ENCODE measurements at regions not wholly inside any gene's neighbourhood (a gene's known extent, or its start where the extent isn't known, plus 50 kb on each side); places are given as distances from the start of the nearest gene placed in this dataset.
A peak's percentile ranks its signal among the peaks of the same experiment; 100 is the strongest.

GRCh38 chr3:190234621-190235020 is 87.6 kb downstream of the CLDN1 start:
- Mint-ChIP-seq H3K4me1 (ENCODE audit: low read depth) (peaks cover 37% of the 10 kb centered on the region), H3K27ac (ENCODE audit: unreplicated experiment) (no peak overlapping the region), H3K4me3 (ENCODE audit: unreplicated experiment) (no peak overlapping the region), H3K27me3 (ENCODE audit: low read depth) (no peaks in the 10 kb centered on the region), H3K36me3 (ENCODE audit: low read depth) (no peaks in the 10 kb centered on the region), H3K9me3 (ENCODE audit: low read depth) (peaks cover under 1% of the 10 kb centered on the region)
- no peak for DNase-seq (ENCODE audit: low spot score)
- no peak for TF ChIP-seq CTCF (IDR thresholded peaks at IDR 0.05)

GRCh38 chr3:190229632-190230424 is 92.4 kb downstream of the CLDN1 start:
- Mint-ChIP-seq H3K9me3 (ENCODE audit: low read depth) (no peaks in the 10 kb centered on the region), H3K36me3 (ENCODE audit: low read depth) (no peaks in the 10 kb centered on the region), H3K4me3 (ENCODE audit: unreplicated experiment) (no peak overlapping the region), H3K27me3 (ENCODE audit: low read depth) (no peaks in the 10 kb centered on the region), H3K4me1 (ENCODE audit: low read depth) (peaks cover 24% of the 10 kb centered on the region), H3K27ac (ENCODE audit: unreplicated experiment) (no peak overlapping the region)
- TF ChIP-seq CTCF (IDR thresholded peaks at IDR 0.05): no peak
- no peak for DNase-seq (ENCODE audit: low spot score)

GRCh38 chr3:190227064-190227463 is 95.2 kb downstream of the CLDN1 start:
- TF ChIP-seq CTCF (IDR thresholded peaks at IDR 0.05): no peak
- no peak overlapping the region for H3K27ac Mint-ChIP-seq (ENCODE audit: unreplicated experiment)

GRCh38 chr3:190224863-190225692 is 97.2 kb downstream of the CLDN1 start:
- no peak overlapping the region for H3K27ac Mint-ChIP-seq (ENCODE audit: unreplicated experiment)
- H3K9me3 Mint-ChIP-seq (ENCODE audit: low read depth): peaks cover 9% of the 10 kb centered on the region
- no peak overlapping the region for H3K4me3 Mint-ChIP-seq (ENCODE audit: unreplicated experiment)
- peaks cover 4% of the 10 kb centered on the region for H3K36me3 Mint-ChIP-seq (ENCODE audit: low read depth)
- DNase-seq (ENCODE audit: low spot score): no peak
- H3K4me1 Mint-ChIP-seq (ENCODE audit: low read depth): peaks cover 5% of the 10 kb centered on the region
- TF ChIP-seq CTCF (IDR thresholded peaks at IDR 0.05): peak; percentile 88
- no peaks in the 10 kb centered on the region for H3K27me3 Mint-ChIP-seq (ENCODE audit: low read depth)

More at GRCh38 chr3:190227064-190227463, 95.2 kb downstream of the CLDN1 start:
- DNase-seq (ENCODE audit: low spot score): no peak
- H3K36me3 Mint-ChIP-seq (ENCODE audit: low read depth): no peaks in the 10 kb centered on the region
- H3K9me3 Mint-ChIP-seq (ENCODE audit: low read depth): no peaks in the 10 kb centered on the region
- H3K4me3 Mint-ChIP-seq (ENCODE audit: unreplicated experiment): no peak overlapping the region
- no peaks in the 10 kb centered on the region for H3K27me3 Mint-ChIP-seq (ENCODE audit: low read depth)
- H3K4me1 Mint-ChIP-seq (ENCODE audit: low read depth): peaks cover 13% of the 10 kb centered on the region

- Mint-ChIP-seq H3K36me3 (ENCODE audit: low read depth) (peaks cover 6% of the 10 kb centered on the region), H3K27ac (ENCODE audit: unreplicated experiment) (no peak overlapping the region), H3K27me3 (ENCODE audit: low read depth) (no peaks in the 10 kb centered on the region), H3K4me3 (ENCODE audit: unreplicated experiment) (no peak overlapping the region), H3K9me3 (ENCODE audit: low read depth) (peaks cover 12% of the 10 kb centered on the region), H3K4me1 (ENCODE audit: low read depth) (no peaks in the 10 kb centered on the region)
- no peak for TF ChIP-seq CTCF (IDR thresholded peaks at IDR 0.05)
- DNase-seq (ENCODE audit: low spot score): no peak
Measured at GRCh38 chr3:190224456-190224855, 97.8 kb downstream of the CLDN1 start.

All from chondrocyte (in vitro differentiated cells).